ENCODE measurements at regions not wholly inside any gene's neighbourhood (a gene's known extent, or its start where the extent isn't known, plus 50 kb on each side); places are given as distances from the start of the nearest gene placed in this dataset.

- TF ChIP-seq REST (tag by site-specific recombination; IDR thresholded peaks at IDR 0.05) (no peak), ZNF169 (tag by site-specific recombination; IDR thresholded peaks at IDR 0.05) (no peak), ZNF148 (tag by site-specific recombination; IDR thresholded peaks at IDR 0.05; ENCODE audit: borderline replicate concordance) (no peak), GLI2 (tag by site-specific recombination; IDR thresholded peaks at IDR 0.05; ENCODE audit: borderline replicate concordance, low read depth) (no peak), ZNF555 (tag by site-specific recombination; conservative IDR thresholded peaks at IDR 0.05) (no peak)
Measured at GRCh38 chr10:29032169-29032568, 256.7 kb upstream of the LYZL1 start (continued).

DNA sequence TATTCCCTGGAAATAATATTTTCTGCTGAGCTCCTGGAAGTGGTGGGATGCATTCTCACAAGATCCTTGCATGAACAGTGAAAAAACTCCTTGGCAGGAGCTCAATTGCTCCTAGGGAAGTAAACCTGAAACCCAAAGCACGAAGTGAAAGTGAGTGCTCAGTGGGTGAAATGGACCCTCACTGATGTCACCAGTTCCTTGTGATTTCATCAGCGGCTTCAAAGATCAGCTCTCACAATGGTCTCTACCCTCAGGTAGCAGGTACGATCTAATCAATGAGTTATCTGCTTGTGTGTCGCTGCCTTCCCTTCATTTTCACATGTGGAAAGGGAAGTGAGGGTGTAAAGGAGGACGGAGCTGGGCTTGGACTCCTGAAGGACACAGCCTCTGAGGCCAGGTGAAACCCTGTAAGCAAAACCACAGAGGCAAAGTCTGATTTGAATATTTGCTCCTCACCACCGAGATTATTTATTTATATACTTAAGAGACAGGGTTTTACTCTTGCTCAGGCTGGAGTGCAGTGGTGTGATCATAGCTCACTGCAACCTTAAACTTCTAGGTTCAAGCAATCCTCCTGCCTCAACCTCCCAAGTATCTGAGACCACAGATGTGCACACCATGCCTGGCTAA is 255.4 kb upstream of the LYZL1 start:
- no peaks in the 10 kb centered on the region for H3K36me3 ChIP-seq (ENCODE audit: control insufficient read depth in 2 of 2, insufficient read depth in 1 of 2, low read length in 2 of 2)
- no peaks in the 10 kb centered on the region for H3K4me1 ChIP-seq (ENCODE audit: control insufficient read depth, insufficient read depth, low read length)
- no peaks in the 10 kb centered on the region for H3K9me3 ChIP-seq (ENCODE audit: control insufficient read depth, insufficient read depth, low read depth, low read length)
- ChIA-PET POLR2A (no interaction called here), CTCF (interaction anchor here (0.7 kb wide), 1 partner anchor 87 kb away, joined by 3 read pairs; no protein-coding TSS in a partner anchor)
- H3K27ac ChIP-seq (ENCODE audit: extremely low read depth, low read depth, low read length): no peak overlapping the region
- TF ChIP-seq, protein P1, sequence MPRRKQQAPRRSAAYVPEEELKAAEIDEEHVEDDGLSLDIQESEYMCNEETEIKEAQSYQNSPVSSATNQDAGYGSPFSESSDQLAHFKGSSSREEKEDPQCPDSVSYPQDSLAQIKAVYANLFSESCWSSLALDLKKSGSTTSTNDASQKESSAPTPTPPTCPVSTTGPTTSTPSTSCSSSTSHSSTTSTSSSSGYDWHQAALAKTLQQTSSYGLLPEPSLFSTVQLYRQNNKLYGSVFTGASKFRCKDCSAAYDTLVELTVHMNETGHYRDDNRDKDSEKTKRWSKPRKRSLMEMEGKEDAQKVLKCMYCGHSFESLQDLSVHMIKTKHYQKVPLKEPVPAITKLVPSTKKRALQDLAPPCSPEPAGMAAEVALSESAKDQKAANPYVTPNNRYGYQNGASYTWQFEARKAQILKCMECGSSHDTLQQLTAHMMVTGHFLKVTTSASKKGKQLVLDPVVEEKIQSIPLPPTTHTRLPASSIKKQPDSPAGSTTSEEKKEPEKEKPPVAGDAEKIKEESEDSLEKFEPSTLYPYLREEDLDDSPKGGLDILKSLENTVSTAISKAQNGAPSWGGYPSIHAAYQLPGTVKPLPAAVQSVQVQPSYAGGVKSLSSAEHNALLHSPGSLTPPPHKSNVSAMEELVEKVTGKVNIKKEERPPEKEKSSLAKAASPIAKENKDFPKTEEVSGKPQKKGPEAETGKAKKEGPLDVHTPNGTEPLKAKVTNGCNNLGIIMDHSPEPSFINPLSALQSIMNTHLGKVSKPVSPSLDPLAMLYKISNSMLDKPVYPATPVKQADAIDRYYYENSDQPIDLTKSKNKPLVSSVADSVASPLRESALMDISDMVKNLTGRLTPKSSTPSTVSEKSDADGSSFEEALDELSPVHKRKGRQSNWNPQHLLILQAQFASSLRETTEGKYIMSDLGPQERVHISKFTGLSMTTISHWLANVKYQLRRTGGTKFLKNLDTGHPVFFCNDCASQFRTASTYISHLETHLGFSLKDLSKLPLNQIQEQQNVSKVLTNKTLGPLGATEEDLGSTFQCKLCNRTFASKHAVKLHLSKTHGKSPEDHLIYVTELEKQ (tag by site-specific recombination; IDR thresholded peaks at IDR 0.05; ENCODE audit: borderline replicate concordance): no peak
- TF ChIP-seq SP2 (tag by site-specific recombination; IDR thresholded peaks at IDR 0.05) (no peak), KLF1 (tag by site-specific recombination; IDR thresholded peaks at IDR 0.05) (no peak), ZNF76 (tag by site-specific recombination; IDR thresholded peaks at IDR 0.05; ENCODE audit: borderline replicate concordance, low read depth) (no peak), ZNF223 (tag by site-specific recombination; IDR thresholded peaks at IDR 0.05) (no peak), PRDM2 (tag by site-specific recombination; IDR thresholded peaks at IDR 0.05; ENCODE audit: borderline replicate concordance) (no peak), SCRT1 (tag by site-specific recombination; IDR thresholded peaks at IDR 0.05; ENCODE audit: borderline replicate concordance) (no peak), ZBTB48 (tag by site-specific recombination; IDR thresholded peaks at IDR 0.05) (no peak), ZNF600 (tag by site-specific recombination; IDR thresholded peaks at IDR 0.05) (no peak), YY1 (tag by site-specific recombination; IDR thresholded peaks at IDR 0.05) (no peak), ZNF19 (tag by site-specific recombination; IDR thresholded peaks at IDR 0.05; ENCODE audit: low read depth) (no peak), GLIS1 (tag by site-specific recombination; IDR thresholded peaks at IDR 0.05) (no peak), SP7 (tag by site-specific recombination; IDR thresholded peaks at IDR 0.05) (no peak)
- no peak overlapping the region for H3K4me3 ChIP-seq (ENCODE audit: low read depth, low read length)
